Karpas-422 (cell line): ENCODE measurements at regions not wholly inside any gene's neighbourhood (a gene's known extent, or its start where the extent isn't known, plus 50 kb on each side); places are given as distances from the start of the nearest gene placed in this dataset.
"Not testable (repeated sequence)": the region's sequence is repeated elsewhere in the genome, so short reads cannot be mapped to it uniquely, and the experiment has no call there.

Source experiments
- DNase-seq: peaks from one replicate; pipeline ENCODE4 v3.0.0-alpha.2; 2015
- H2AFZ ChIP-seq: fragments of 200-600 bp; sonication (generic); 2 replicates; pipeline ENCODE4 v1.6.1; 2014; ENCODE audit warnings: antibody characterized with exemption, low read length, mixed read lengths
- H3K27ac ChIP-seq: fragments of 200-600 bp; sonication (generic); 2 replicates; pipeline ENCODE4 v1.5.1; 2014; ENCODE audit warnings: mild to moderate bottlenecking, low read length, moderate library complexity
- H3K27me3 ChIP-seq: fragments of 200-600 bp; sonication (generic); 2 replicates; pipeline ENCODE4 v1.6.1; 2014; ENCODE audit warnings: low read length, mixed read lengths
- H3K36me3 ChIP-seq: fragments of 200-600 bp; sonication (generic); 2 replicates; pipeline ENCODE4 v1.6.1; 2014; ENCODE audit warnings: low read length, mixed read lengths; ENCODE audit not compliant: insufficient read depth
- H3K4me1 ChIP-seq: fragments of 200-600 bp; sonication (generic); 2 replicates; pipeline ENCODE4 v1.6.1; 2014; ENCODE audit warnings: mild to moderate bottlenecking, low read length, mixed read lengths
- H3K4me2 ChIP-seq: fragments of 200-600 bp; sonication (generic); 2 replicates; pipeline ENCODE4 v1.6.1; 2014; ENCODE audit warnings: low read length, low read depth, mild to moderate bottlenecking; ENCODE audit not compliant: poor library complexity, severe bottlenecking
- H3K4me3 ChIP-seq: fragments of 200-600 bp; sonication (generic); 2 replicates; pipeline ENCODE4 v1.5.1; 2014; ENCODE audit warnings: mild to moderate bottlenecking, antibody characterized with exemption, low read length, mixed read lengths
- H3K79me2 ChIP-seq: fragments of 200-600 bp; sonication (generic); 2 replicates; pipeline ENCODE4 v1.6.1; 2014; ENCODE audit warnings: mild to moderate bottlenecking, low read length, mixed read lengths
- H3K9ac ChIP-seq: fragments of 200-600 bp; sonication (generic); 2 replicates; pipeline ENCODE4 v1.6.0; 2014; ENCODE audit warnings: low read length
- H3K9me2 ChIP-seq: fragments of 200-600 bp; sonication (generic), shearing (Covaris generic); replicated peaks from 2 replicates; pipeline ENCODE4 v1.6.0; 2014; ENCODE audit warnings: mild to moderate bottlenecking, low read length, moderate library complexity; ENCODE audit not compliant: insufficient read depth
- H3K9me3 ChIP-seq: fragments of 300-700, 200-600 bp; sonication (generic); 2 replicates; pipeline ENCODE4 v1.6.1; 2014; ENCODE audit warnings: low read length, mixed read lengths
- H4K20me1 ChIP-seq: fragments of 200-600 bp; sonication (generic); 2 replicates; pipeline ENCODE4 v1.6.1; 2014; ENCODE audit warnings: mild to moderate bottlenecking, antibody characterized with exemption, low read length, low read depth; ENCODE audit not compliant: insufficient read depth

DNA sequence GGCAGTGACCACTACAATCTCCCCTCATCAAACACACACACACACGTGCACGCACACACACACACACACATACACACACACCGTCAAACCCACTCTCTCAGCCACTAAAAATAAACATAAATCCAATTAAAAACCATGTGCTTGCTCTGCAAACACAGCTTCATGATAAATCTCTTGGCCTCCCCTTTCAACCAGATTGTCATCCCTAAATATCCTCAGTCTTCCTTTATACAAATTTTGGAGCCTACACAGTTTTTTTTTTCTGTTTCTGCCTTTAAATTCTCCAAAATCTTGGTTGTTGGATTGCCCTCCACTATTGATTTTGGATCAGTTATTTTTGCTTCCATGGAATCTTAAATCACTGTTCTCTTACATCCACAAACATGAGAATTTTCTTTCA is 245.6 kb downstream of the SATB1 start:
- no peak for DNase-seq
- Histone ChIP-seq H3K27ac (no peak overlapping the region), H3K4me3 (no peak overlapping the region), H3K36me3 (no peaks in the 10 kb centered on the region), H4K20me1 (no peaks in the 10 kb centered on the region), H3K9me2 (no peaks in the 10 kb centered on the region), H2AFZ (no peak overlapping the region), H3K9me3 (no peaks in the 10 kb centered on the region), H3K4me1 (no peaks in the 10 kb centered on the region), H3K4me2 (no peak overlapping the region), H3K27me3 (no peaks in the 10 kb centered on the region), H3K9ac (no peak overlapping the region), H3K79me2 (no peaks in the 10 kb centered on the region)

DNA sequence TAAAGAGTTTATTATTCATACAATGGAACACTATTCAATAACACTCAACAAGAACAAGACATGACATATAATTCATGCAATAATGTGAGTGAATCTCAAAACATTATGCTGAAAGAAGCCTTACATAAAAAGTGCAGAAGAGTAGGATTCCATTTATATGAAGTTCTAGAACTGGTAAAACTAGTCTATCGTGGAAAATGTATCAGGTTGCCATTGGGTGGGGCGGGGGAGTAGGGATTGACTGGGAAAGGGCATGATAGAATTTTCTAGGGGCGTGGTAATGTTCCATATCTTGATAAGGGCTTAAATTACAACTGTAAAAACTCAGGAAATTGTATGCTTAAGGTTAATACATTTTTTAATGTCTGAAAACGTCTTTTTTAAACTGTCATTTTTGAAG is 247.9 kb downstream of the SATB1 start:
- no peak for DNase-seq
- Histone ChIP-seq H3K27me3 (no peaks in the 10 kb centered on the region), H3K9me2 (no peaks in the 10 kb centered on the region), H3K27ac (no peak overlapping the region), H3K4me1 (no peaks in the 10 kb centered on the region), H3K4me3 (no peak overlapping the region), H3K79me2 (no peaks in the 10 kb centered on the region), H3K36me3 (no peaks in the 10 kb centered on the region), H3K9ac (no peak overlapping the region), H2AFZ (no peak overlapping the region), H3K9me3 (no peaks in the 10 kb centered on the region), H3K4me2 (no peak overlapping the region), H4K20me1 (no peaks in the 10 kb centered on the region)

DNA sequence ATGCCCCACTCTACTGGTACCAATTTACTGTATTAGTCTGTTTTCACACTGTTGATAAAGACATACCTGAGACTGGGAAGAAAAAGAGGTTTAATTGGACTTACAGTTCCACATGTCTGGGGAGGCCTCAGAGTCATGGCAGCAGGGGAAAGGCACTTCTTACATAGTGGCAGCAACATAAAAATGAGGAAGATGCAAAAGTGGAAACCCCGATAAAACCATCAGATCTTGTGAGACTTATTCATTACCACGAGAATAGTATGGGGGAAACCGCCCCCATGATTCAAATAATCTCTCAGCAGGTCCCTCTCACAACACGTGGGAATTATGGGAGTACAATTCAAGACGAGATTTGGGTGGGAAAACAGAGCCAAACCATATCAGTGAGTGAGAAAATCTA is 251.2 kb downstream of the SATB1 start:
- not testable (repeated sequence) for H3K4me3 ChIP-seq, H3K27me3 ChIP-seq, H3K27ac ChIP-seq, DNase-seq, H3K36me3 ChIP-seq, H3K9ac ChIP-seq, H3K9me3 ChIP-seq, H3K79me2 ChIP-seq, H2AFZ ChIP-seq, H3K9me2 ChIP-seq, H3K4me1 ChIP-seq, H4K20me1 ChIP-seq, H3K4me2 ChIP-seq

DNA sequence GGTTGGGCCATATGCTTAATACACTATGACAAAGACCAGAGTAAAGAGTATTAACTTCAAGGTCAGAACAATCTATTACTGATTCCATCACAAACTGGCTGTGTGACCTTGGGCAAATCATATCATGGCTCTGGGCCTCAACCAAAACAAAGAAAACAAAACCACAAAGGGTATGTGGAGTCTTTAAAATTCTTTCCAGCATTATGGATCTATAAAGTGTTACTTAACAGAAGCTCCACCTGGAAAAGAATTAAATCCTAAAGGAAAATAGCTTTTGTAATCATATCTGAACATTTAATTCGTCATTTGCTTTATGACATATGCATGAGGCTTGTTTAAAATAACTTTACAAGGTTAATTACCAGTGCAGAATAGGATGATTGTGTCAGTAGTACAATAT is 265.5 kb downstream of the SATB1 start:
- Histone ChIP-seq H3K79me2 (no peaks in the 10 kb centered on the region), H3K36me3 (no peaks in the 10 kb centered on the region), H2AFZ (no peak overlapping the region), H4K20me1 (no peaks in the 10 kb centered on the region), H3K9ac (no peak overlapping the region), H3K9me3 (no peaks in the 10 kb centered on the region), H3K9me2 (no peaks in the 10 kb centered on the region), H3K4me1 (no peaks in the 10 kb centered on the region), H3K27me3 (no peaks in the 10 kb centered on the region), H3K4me2 (no peak overlapping the region), H3K27ac (no peak overlapping the region), H3K4me3 (no peak overlapping the region)
- DNase-seq, result no peak

DNA sequence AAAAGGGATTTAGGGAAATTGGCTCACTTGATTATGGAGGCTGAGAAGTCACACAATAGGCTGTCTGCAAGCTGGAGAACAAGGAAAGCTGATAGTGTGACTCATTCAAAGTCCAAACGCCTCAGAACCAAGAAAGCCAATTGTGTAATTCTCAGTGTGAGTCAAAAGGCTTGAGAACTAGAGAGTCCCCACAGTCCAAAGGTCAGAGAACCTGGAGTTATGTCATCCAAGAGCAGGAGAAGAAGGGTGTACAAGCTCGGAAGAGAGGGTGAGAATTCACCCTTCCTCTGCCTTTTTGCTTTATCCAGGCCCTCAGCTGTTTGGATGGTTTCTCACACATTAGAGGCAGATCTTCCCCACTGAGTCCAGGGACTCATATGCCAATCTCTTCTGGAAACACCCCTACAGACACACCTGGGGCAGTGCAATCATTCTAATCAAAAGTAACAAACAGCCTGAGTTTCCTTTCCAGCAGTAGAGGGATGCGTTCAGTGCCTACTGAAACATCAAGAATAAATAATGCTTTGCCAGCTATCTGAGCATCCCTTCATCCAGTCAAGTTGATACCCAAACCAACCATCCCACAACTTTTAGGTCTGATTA is 271.5 kb downstream of the SATB1 start:
- no peaks in the 10 kb centered on the region for H3K9me3 ChIP-seq
- no peak overlapping the region for H3K27ac ChIP-seq
- H3K9ac ChIP-seq, result no peak overlapping the region
- no peaks in the 10 kb centered on the region for H3K9me2 ChIP-seq
- no peak overlapping the region for H3K4me3 ChIP-seq
- no peaks in the 10 kb centered on the region for H3K4me1 ChIP-seq
- DNase-seq, result no peak
- no peaks in the 10 kb centered on the region for H3K79me2 ChIP-seq
- H3K27me3 ChIP-seq, result no peaks in the 10 kb centered on the region
- H4K20me1 ChIP-seq, result no peaks in the 10 kb centered on the region
- H3K4me2 ChIP-seq, result no peak overlapping the region
- H3K36me3 ChIP-seq, result no peaks in the 10 kb centered on the region
- no peak overlapping the region for H2AFZ ChIP-seq

DNA sequence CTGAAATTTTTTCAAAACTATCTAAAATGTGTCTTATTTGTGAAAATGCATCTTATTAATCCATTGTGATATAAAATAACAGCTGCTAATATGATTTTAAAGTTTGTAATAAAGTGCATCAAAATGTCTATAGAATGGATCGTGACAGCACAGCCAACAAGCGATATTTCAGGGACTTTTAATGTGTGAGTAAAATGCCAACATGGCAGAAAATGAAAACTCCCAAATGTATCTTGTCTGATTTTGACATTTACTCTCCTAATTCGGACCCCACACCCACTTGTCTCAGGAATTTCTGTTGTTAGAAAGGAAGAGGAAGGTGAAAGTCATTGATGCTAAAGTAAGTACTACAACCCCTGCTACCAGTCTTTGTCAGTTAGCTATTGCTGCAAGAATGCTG is 273.9 kb downstream of the SATB1 start:
- Histone ChIP-seq H3K27me3 (no peaks in the 10 kb centered on the region), H4K20me1 (no peaks in the 10 kb centered on the region), H2AFZ (no peak overlapping the region), H3K4me3 (no peak overlapping the region), H3K27ac (no peak overlapping the region), H3K4me1 (no peaks in the 10 kb centered on the region), H3K9ac (no peak overlapping the region), H3K4me2 (no peak overlapping the region), H3K9me2 (no peaks in the 10 kb centered on the region), H3K79me2 (no peaks in the 10 kb centered on the region), H3K9me3 (no peaks in the 10 kb centered on the region), H3K36me3 (no peaks in the 10 kb centered on the region)
- DNase-seq, result no peak

DNA sequence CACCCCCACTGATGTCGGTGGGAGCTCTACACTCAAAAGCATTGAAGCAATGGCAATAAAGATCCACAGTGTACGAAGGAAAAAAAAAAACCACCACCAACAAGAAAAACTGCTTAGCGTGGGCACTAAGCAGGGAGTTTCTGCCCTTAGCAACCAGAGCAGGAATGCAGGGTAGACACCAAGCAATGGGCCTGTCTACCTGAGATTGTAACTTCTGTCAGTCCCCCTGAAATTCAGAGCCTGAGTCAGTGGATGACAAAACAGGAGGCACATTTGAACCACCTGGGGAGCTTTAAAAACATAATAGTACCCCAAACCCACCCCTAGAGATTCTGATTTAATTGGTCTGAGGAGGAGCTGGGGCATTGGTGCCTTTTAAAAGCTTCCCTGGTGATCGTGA is 275.2 kb downstream of the SATB1 start:
- no peaks in the 10 kb centered on the region for H3K9me2 ChIP-seq
- no peaks in the 10 kb centered on the region for H3K79me2 ChIP-seq
- no peak overlapping the region for H3K27ac ChIP-seq
- H3K9me3 ChIP-seq, result no peaks in the 10 kb centered on the region
- no peak for DNase-seq
- H3K9ac ChIP-seq, result no peak overlapping the region
- H2AFZ ChIP-seq, result no peak overlapping the region
- H3K4me1 ChIP-seq, result no peaks in the 10 kb centered on the region
- no peak overlapping the region for H3K4me3 ChIP-seq
- H3K4me2 ChIP-seq, result no peak overlapping the region
- H3K27me3 ChIP-seq, result no peaks in the 10 kb centered on the region
- no peaks in the 10 kb centered on the region for H3K36me3 ChIP-seq
- H4K20me1 ChIP-seq, result no peaks in the 10 kb centered on the region

DNA sequence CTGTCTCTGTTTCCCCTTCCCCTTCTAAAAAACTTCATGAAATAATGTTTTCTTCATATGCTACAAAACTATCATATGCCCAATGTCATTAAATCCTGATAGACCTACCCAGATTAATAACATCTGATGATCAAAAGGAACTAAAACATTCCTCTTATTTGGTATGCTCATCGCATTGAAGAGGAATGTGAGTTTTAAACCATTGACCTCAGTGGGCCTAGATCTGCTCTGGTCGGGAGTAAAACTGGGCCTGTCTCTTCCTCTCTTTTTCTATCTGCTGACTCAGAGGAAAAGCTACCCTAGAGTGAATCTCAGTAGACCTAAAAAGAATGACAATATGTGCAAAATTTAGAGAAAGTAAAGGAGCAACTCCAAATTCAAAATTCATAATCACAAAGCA is 275.8 kb downstream of the SATB1 start:
- Histone ChIP-seq H2AFZ (no peak overlapping the region), H3K4me1 (no peaks in the 10 kb centered on the region), H3K9me2 (no peaks in the 10 kb centered on the region), H3K36me3 (no peaks in the 10 kb centered on the region), H3K4me2 (no peak overlapping the region), H3K4me3 (no peak overlapping the region), H3K9ac (no peak overlapping the region), H3K27ac (no peak overlapping the region), H3K79me2 (no peaks in the 10 kb centered on the region), H4K20me1 (no peaks in the 10 kb centered on the region), H3K9me3 (no peaks in the 10 kb centered on the region), H3K27me3 (no peaks in the 10 kb centered on the region)
- DNase-seq, result no peak

DNA sequence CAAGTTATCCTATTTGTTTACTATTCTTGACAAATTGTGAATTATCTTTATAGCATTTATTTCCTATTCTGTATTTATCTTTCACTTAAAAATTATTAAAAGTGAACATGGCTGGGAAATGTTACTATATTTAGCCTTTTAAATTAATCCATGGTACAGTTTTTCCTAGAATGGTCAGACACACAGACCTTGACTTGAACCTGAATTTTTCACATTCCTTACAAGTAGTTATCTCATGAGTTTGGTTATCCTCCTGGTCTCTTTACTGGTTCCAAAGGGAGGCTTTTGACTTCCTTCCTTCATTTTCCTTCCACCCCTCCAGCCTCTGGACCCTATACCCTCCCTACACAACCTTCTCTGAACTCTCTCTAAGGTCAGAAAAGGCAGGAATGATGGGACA is 280.6 kb downstream of the SATB1 start:
- no peak overlapping the region for H3K9ac ChIP-seq
- H3K9me3 ChIP-seq, result no peaks in the 10 kb centered on the region
- H3K4me3 ChIP-seq, result no peak overlapping the region
- no peaks in the 10 kb centered on the region for H3K79me2 ChIP-seq
- H3K27ac ChIP-seq, result no peak overlapping the region
- no peaks in the 10 kb centered on the region for H4K20me1 ChIP-seq
- no peaks in the 10 kb centered on the region for H3K4me1 ChIP-seq
- H3K9me2 ChIP-seq, result no peaks in the 10 kb centered on the region
- no peak overlapping the region for H3K4me2 ChIP-seq
- DNase-seq, result no peak
- H2AFZ ChIP-seq, result no peak overlapping the region
- H3K36me3 ChIP-seq, result no peaks in the 10 kb centered on the region
- H3K27me3 ChIP-seq, result no peaks in the 10 kb centered on the region
